ENCODE measurements at regions not wholly inside any gene's neighbourhood (a gene's known extent, or its start where the extent isn't known, plus 50 kb on each side); places are given as distances from the start of the nearest gene placed in this dataset.

GRCh38 chr13:86653009-86653408, 853.8 kb upstream of the SLITRK6 start:
- no peaks in the 10 kb centered on the region for H3K79me2 ChIP-seq (ENCODE audit: insufficient read depth, low read length)
- no peak overlapping the region for H2BK120ac ChIP-seq (ENCODE audit: low read depth, low read length, poor library complexity, severe bottlenecking)
- no peak overlapping the region for H3K56ac ChIP-seq (ENCODE audit: insufficient read length, low read depth, low read length)
- H3K23me2 ChIP-seq (ENCODE audit: insufficient read length, low read depth, low read length, poor library complexity, severe bottlenecking) = no peaks in the 10 kb centered on the region
- Mint-ChIP-seq H3K27ac (no peak overlapping the region), H3K4me3 (no peak overlapping the region), H3K9me3 (0 out of 5 replicates have a peak, but pooled peaks cover 0 to 3% of the 10 kb centered on the region in 2 experiments), H3K4me1 (peaks cover 3% of the 10 kb centered on the region in 2 experiments; a peak in 2 of 4 replicates), H3K27me3 (ENCODE audit: low read depth) (no peaks in the 10 kb centered on the region), H3K36me3 (ENCODE audit: insufficient read depth in 1 of 3, low read depth in 3 of 3) (peaks cover 0 to 3% (median 2%) of the 10 kb centered on the region in 3 experiments; a peak in 2 of 7 replicates)
- no peaks in the 10 kb centered on the region for H3K9me3 ChIP-seq (ENCODE audit: control insufficient read depth, low read depth, low read length)
- no peak overlapping the region for H2AFZ ChIP-seq (ENCODE audit: low read length)
- no peak overlapping the region for H3K23ac ChIP-seq (ENCODE audit: insufficient read length, low read depth, low read length)
- no peak overlapping the region for H3T11ph ChIP-seq (ENCODE audit: low read length)
- H3K18ac ChIP-seq (ENCODE audit: insufficient read length, low read depth, low read length) = no peak overlapping the region
- H3K9ac ChIP-seq (ENCODE audit: extremely low read depth, insufficient read length, low read length) = no peak overlapping the region
- no peak overlapping the region for H3K27ac ChIP-seq (ENCODE audit: insufficient read length, low read depth, low read length)
- no peak overlapping the region for H3K4me2 ChIP-seq (ENCODE audit: insufficient read depth, insufficient read length, low read length)
- no peak overlapping the region for H4K5ac ChIP-seq (ENCODE audit: insufficient read length, low read depth, low read length)
- no peak overlapping the region for H3K4ac ChIP-seq (ENCODE audit: low read depth, low read length)
- no peak overlapping the region for H2BK20ac ChIP-seq (ENCODE audit: low read depth, low read length, poor library complexity, severe bottlenecking)
- H2BK5ac ChIP-seq (ENCODE audit: insufficient read length, low read length) = no peak overlapping the region
- no peak overlapping the region for H4K8ac ChIP-seq (replicated peaks; ENCODE audit: insufficient read length, low read depth, low read length)
- DNase-seq = no peak
- no peaks in the 10 kb centered on the region for H3K27me3 ChIP-seq (ENCODE audit: insufficient read depth, low read length)
- H2AK5ac ChIP-seq (ENCODE audit: insufficient read length, low read length) = no peak overlapping the region
- no peaks in the 10 kb centered on the region for H4K20me1 ChIP-seq (ENCODE audit: control insufficient read depth, insufficient read depth, insufficient read length)
- no peak overlapping the region for H4K91ac ChIP-seq (ENCODE audit: insufficient read length, low read depth, low read length)
- H2BK12ac ChIP-seq (ENCODE audit: insufficient read length, low read depth, low read length) = no peak overlapping the region
- H3K14ac ChIP-seq (ENCODE audit: insufficient read depth, low read length) = no peak overlapping the region
- TF ChIP-seq CTCF (conservative IDR thresholded peaks at IDR 0.05) = no peak
- H3K79me1 ChIP-seq (ENCODE audit: insufficient read depth, low read depth, low read length, poor library complexity, severe bottlenecking) = no peaks in the 10 kb centered on the region
- no peaks in the 10 kb centered on the region for H3K4me1 ChIP-seq (ENCODE audit: insufficient read depth, low read length)
- H2BK15ac ChIP-seq (ENCODE audit: low read depth, low read length) = no peak overlapping the region

All from H9 (cell line).